ENCODE measurements at regions not wholly inside any gene's neighbourhood (a gene's known extent, or its start where the extent isn't known, plus 50 kb on each side); places are given as distances from the start of the nearest gene placed in this dataset.

GRCh38 chr21:24197132-24197643, 1410.1 kb downstream of the MRPL39 start:
- DNase-seq = no peak

- DNase-seq = no peak
Measured at GRCh38 chr21:24188506-24188905, 1418.8 kb downstream of the MRPL39 start.

GRCh38 chr21:24183077-24183476, 1424.2 kb downstream of the MRPL39 start:
- DNase-seq = no peak

GRCh38 chr21:24179110-24179509, 1428.2 kb downstream of the MRPL39 start:
- DNase-seq = no peak

GRCh38 chr21:24175106-24175505, 1432.2 kb downstream of the MRPL39 start:
- no peak for DNase-seq

- no peak for DNase-seq
Measured at GRCh38 chr21:24171736-24172135, 1435.5 kb downstream of the MRPL39 start.

- no peak for DNase-seq
Measured at GRCh38 chr21:24163539-24163938, 1443.7 kb downstream of the MRPL39 start.

- no peak for DNase-seq
Measured at GRCh38 chr21:24160528-24160927, 1446.8 kb downstream of the MRPL39 start.

GRCh38 chr21:24153137-24153536, 1454.1 kb downstream of the MRPL39 start:
- no peak for DNase-seq

- no peak for DNase-seq
Measured at GRCh38 chr21:24150753-24151152, 1456.5 kb downstream of the MRPL39 start.

- no peak for DNase-seq
Measured at GRCh38 chr21:24148461-24148860, 1458.8 kb downstream of the MRPL39 start.

- DNase-seq = no peak
Measured at GRCh38 chr21:24147674-24148073, 1459.6 kb downstream of the MRPL39 start.

- DNase-seq = no peak
Measured at GRCh38 chr21:24131056-24131455, 1476.2 kb downstream of the MRPL39 start.

- no peak for DNase-seq
Measured at GRCh38 chr21:24127651-24128050, 1479.6 kb downstream of the MRPL39 start.

GRCh38 chr21:24123785-24124184, 1483.5 kb downstream of the MRPL39 start:
- no peak for DNase-seq

GRCh38 chr21:24118738-24119459, 1488.4 kb downstream of the MRPL39 start:
- DNase-seq = no peak

GRCh38 chr21:24115141-24115540, 1492.1 kb downstream of the MRPL39 start:
- no peak for DNase-seq

- no peak for DNase-seq
Measured at GRCh38 chr21:24112020-24112419, 1495.3 kb downstream of the MRPL39 start.

GRCh38 chr21:24110846-24111245, 1496.4 kb downstream of the MRPL39 start:
- no peak for DNase-seq

- no peak for DNase-seq
Measured at GRCh38 chr21:24097181-24097580, 1510.1 kb downstream of the MRPL39 start.

GRCh38 chr21:24096651-24097050, 1510.6 kb downstream of the MRPL39 start:
- no peak for DNase-seq

- no peak for DNase-seq
Measured at GRCh38 chr21:24093032-24093431, 1514.2 kb downstream of the MRPL39 start.

GRCh38 chr21:24076179-24076578, 1531.1 kb downstream of the MRPL39 start:
- DNase-seq = no peak

GRCh38 chr21:24055696-24056095, 1551.6 kb downstream of the MRPL39 start:
- DNase-seq = no peak

- no peak for DNase-seq
Measured at GRCh38 chr21:24050231-24050630, 1557.0 kb downstream of the MRPL39 start.
